ENCODE measurements at regions not wholly inside any gene's neighbourhood (a gene's known extent, or its start where the extent isn't known, plus 50 kb on each side); places are given as distances from the start of the nearest gene placed in this dataset.

DNA sequence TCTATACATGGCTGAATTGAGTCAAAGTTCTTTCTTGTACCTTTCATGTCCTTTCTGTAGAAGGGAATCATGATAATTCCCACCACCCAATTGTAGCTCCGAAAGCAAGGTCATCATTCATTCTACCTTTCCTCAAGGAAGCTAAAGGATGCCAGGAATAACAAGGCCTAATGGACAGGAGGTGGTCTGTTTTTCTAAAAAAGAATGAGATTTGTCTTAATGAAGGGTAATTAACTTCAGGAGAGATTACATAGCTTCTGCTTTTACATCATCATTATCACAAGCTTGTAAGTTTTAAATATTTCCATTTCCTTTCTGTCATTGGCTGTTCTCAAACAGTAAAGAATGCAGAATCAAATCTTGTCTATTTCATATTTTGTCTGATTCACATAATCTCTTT, 249.5 kb upstream of the SORCS1 start:
- no peak for DNase-seq

DNA sequence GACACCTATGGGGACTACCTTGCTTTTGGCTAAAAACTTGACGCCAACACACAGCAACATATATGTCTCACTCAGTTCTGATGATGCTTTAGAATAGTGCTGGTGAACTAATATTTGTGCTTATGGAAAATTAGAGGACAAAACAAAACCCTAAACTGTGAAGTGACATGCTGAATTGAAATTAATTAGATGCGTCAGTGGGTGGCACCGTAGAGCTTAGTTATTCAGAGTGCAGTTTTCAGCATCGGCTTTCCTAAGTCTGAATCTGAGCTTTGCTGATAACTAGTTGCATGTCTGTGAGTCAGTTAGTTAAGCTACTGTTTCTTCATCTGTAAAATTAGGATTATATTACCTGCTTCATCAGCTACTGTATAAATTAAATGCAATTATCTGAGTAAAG, 245.0 kb upstream of the SORCS1 start:
- peak; percentile 1 to 24 for DNase-seq

DNA sequence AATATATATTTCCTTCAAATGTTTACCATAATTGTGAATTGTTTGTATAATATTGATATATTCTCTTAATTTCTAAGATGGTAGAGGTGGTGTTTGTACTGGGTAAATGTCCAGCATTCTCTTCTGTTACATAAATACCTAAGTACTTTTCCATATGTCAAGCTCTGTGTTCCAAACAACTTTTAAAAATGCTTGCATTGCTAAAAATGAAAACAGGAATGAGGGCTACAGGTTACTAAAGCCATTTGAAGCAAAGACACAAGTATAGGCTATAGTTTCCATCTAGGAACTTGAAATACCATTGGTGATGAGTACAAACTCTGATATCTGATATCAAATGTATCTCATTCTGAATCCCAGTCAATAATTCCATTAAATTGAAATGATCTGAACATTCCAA, 233.6 kb upstream of the SORCS1 start:
- DNase-seq: no peak

DNA sequence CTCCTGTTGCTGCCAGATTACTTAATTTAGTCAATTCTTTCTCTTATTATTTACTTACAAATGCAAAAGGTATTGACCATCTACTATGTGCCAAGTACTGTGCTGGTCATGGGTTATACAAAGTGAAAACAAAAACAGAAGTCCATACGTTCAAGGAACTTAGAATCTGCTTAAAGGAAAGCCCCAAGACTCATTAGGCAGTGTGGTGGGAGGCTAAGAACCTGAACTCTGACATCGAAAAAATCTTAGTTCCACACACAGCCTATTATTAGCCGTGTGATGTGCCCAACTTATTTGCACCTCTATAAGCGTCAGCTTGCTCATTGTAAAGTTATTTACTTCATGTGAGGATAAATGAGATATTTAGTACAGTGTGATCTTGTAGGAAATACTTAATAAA, 227.4 kb upstream of the SORCS1 start:
- DNase-seq: no peak

DNA sequence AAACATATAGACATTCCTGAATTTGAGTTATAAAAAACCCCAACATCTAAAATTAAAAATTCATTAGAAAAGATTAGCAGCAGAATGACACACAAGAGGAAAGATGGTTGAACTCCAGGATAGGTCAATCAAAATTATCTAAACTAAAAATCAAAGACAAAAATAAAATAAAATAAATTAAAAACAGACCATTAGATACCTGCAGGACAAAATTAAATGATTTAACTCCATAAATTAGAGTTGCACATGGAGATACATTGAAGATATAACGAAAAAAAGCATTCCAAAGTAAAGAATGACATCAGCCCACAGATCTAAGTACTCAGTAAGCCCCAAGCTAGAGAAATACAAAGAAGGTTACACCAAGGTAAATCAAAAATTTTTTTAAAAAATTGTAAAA, 226.1 kb upstream of the SORCS1 start:
- DNase-seq: no peak

DNA sequence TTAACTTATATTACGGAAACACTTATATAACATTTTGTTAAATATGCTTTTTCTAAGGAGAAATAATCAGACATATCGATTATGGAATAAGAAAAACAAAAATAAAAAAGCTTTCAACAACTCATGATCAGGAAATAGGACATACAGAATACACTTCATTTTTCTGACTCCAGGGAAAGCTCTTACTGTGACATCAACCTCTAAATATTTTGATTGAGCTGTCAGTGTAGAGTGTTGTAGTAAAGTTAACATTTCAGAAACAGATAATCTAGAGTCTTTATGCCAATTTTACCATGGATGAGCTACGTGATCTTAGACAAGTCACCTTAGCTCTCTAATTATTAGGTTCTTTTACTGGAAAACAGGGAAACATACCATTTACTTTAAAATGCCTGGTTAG, 218.9 kb upstream of the SORCS1 start:
- DNase-seq: no peak

DNA sequence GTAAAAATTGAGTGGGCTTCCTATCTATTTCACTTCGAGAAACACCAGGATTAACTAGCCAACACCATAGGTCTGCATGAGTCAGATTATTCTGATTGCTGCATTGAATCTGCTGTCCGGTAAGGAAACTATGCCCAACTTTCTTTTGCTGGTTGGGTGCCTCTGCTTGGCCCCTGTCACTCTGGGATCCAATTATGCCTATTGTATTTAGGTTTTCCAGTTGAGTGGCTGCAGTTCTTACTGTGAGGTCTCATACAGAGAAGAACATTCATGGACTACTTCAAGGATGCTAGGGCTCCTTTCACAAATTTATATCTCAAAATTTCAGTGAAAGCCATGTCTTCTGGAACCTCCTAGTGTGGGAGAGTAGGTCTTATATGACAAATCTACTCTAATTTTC, 215.1 kb upstream of the SORCS1 start:
- DNase-seq: no peak

DNA sequence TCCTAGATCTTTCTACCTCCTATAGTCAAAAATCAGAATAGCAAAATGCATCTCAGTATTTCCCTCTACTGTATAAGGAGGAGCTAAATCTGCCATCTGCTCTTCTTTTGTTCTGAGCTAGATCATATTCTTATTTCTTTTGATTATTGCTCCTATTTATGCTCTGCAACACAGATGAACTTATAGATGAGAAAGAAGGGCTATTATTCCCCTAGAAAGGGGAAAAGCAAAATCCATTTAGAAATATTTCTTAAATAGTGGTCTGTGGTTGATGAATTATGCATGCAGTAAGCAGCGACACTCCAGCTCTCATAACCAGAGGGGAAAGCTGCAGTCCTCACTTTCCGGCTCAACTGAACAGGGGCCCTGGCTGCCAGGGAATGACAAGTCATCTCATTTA, 207.3 kb upstream of the SORCS1 start:
- DNase-seq: no peak

DNA sequence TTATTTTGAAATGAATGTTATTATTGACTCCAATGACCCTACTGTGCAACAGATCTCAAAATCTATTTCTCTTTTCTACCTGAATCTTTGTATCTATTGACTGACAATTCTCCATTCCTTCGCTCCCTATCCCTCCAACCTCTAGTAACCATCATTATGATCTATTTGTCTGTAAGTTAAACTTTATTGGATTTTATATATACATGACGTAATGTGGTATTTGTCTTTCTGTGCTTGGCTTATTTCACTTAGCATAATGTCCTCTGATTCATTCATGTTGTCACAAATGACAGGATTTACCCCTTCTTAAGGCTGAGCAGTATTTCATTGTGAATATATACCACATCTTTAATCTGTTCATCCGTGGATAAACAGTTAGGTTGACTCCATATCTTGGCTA, 200.4 kb upstream of the SORCS1 start:
- no peak for DNase-seq

DNA sequence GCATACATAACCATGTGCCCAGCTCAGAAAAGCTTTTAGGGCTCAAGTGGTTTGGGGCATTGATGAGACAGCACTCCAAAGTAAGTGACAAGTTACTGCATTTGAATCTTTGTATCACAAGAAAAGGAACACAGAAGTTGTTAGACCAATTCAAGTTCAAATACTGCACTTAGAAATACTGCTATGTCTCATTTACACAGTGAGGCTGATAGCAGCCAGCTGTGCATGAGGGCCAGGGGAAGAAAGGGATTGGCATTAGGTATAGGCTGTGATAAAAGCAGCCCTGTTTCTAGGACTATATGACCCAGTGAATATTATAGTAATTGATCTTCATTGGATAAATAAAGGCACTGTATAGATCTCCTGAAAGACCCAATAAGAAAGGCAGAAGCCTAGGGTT, 197.8 kb upstream of the SORCS1 start:
- DNase-seq: no peak

DNA sequence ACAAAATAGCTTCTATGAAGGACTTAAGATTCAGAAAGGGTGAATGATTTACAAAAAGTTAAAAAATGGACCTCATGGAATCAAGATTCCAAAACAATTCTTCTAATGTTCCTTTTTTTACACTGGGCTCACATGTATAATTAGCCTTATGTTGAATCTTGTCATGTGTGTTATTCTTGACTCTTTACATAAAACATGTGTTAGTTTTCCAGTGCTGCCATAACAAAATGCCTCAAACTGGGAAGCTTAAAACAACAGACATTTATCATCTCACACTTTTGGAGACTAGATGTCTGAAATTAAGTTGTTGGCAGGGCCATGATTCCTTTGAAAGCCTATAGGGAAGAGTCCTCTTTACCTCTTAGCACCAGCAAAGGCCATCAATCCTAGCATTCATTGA, 192.5 kb upstream of the SORCS1 start:
- no peak for DNase-seq

DNA sequence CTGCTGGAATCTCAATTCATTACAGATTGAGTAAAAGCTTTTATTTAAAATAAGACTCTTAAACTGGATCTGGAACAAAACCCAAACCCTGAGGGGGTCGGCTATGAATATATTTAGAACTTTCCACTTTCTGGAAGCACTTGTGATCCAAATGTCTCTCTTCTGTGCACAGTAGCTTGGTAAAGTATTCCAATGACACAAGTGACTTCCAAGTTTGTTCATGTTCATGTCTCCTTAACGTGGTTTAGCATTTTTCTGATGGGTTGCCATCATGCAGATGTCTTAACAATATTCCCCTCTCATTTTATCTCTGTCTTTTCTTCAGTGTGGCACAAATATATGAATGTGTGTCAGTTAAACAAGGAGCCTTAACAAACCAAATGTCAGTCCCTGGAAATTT, 191.9 kb upstream of the SORCS1 start:
- DNase-seq: no peak

DNA sequence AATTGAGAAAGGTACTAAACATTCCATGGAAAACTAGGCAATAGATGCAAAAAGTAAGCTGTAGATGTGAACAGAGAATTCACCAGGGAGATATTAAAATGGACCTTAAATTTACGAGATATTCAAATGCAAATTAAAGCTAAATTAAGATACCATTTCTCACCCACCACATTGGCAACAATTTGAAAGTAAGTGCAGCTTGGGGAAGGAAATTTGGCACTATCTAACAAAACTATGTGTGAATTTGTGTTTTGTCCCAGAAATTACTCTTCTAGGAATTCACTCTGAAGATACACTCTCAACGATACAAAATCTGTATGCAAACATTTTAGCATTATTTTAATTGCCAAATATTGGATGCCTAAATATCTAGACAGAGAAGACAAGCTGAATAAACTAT, 178.2 kb upstream of the SORCS1 start:
- DNase-seq: no peak

DNA sequence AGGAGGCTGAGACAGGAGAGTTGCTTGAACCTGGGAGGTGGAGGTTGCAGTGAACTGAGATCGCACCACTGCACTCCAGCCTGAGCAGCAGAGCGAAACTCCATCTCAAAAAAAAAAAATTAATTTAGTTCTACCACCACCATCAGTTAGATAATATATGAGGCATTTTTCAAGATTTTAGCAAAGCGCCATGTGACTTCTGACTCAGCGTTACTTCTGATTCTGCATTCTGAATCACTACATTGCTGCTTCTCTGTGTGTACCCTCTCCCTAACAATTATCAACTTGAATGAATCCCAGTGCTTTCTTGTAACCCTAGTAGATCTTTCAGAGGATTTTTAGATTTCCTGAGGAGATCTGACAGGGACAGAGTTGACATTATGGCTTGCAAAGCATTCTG, 176.8 kb upstream of the SORCS1 start:
- DNase-seq: no peak

DNA sequence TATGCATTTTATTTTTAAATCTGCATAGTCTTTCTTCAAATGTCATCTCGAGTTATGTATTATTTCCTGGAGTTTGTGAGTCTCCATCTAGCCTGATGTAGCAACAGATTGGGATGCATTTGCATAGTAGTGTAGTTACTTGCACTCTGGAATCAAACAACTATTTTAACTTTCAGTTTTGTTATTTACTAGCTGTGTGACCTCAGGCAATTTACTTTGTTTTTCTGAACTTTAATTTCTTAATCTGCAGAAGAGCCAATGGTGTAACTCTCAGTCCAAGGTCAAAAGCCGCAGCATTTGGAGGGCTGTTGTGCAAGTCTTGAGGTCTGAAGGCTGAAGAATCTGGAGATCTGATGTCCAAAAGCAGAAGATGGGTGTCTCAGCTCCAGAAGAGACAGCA, 175.8 kb upstream of the SORCS1 start:
- DNase-seq: no peak

DNA sequence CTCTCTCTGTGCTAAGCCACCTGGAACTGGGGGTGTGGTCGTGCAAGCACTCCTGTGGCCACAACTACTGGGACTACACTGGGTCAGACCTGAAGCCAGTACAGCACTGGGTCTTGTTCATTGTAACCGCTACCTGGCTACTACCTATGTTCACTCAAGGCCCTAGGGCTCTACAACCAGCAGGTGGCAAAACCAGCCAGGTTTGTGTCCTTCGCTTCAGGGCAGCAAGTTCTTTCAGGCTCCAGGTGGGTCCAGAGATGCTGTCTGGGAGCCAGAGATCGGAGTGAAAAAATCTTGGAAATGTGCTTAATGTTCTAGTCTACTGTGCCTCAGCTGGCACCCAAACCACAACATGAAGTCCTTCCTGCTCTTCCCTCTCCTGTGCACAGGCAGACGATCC, 171.6 kb upstream of the SORCS1 start:
- no peak for DNase-seq

DNA sequence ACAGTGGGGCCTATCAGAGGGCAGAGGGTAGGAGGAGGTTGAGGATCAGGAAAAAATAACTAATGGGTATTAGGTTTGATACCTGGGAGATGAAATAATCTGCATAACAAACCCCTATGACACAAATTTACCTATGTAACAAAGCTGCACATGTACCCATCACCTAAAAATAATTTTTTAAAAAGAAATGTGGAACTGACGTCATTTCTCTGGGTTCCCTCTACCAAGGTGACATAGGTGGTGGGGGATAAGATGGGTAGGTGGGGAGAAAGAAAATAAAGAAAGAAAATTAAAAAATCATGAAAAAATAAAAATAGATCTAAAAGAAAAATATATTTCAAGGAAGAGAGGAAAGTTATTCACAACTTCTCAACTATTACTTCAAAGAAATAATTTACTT, 153.1 kb upstream of the SORCS1 start:
- DNase-seq: no peak

DNA sequence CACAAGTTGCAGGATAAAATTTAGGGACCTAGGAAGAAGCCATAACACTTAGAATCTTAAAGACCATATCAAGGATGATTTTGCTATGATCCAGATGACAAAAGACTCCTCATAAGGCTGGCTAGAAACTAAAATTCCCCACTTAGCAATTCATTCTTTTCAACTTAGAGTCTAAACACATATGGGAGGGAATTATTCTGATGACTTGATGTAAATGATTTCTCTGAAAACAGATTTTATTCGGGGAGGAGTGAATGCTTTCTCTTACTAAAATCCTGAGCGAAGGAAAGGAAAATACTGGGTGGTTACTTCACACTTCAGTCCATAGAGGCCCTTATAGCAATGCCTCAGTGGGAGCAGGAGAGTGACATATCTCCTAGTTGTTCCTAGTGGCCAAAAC, 138.7 kb upstream of the SORCS1 start:
- DNase-seq: no peak

DNA sequence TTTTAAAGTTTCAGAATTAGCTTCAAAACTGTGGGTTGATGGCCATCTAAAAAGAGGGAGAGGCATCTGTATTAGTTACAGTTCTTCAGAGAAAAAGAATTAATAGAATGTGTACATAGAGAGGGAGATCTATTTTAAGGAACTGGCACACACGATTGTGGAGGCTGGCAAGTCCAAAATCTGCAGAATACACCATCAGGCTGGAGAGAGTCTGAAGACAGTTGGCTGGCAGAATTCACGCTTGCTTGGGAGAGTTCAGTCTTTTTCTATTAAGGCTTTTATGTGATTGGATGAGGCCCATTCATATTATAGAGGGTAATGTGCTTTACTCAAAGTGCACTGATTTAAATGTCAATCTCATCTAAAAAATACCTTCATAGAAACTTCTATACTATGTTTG, 135.1 kb upstream of the SORCS1 start:
- no peak for DNase-seq

DNA sequence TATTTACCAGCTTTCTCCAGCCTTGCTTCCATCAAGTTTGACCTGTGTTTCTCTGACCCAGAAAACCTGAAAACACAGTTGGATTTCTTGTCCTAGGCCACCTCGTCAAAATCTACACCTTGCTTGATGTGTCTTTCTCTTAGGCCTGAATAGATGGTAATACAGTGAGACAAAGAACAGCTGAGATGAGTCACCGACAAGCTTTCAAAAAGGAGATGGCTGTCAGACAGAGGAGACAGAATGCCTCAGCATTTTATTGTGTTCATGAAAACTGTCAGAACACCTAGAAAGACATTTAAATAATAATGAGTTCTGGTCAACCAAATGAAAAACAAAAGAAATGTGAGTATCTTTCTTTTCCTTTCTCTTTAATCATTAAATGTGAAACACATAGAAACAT, 119.7 kb upstream of the SORCS1 start:
- no peak for DNase-seq

DNA sequence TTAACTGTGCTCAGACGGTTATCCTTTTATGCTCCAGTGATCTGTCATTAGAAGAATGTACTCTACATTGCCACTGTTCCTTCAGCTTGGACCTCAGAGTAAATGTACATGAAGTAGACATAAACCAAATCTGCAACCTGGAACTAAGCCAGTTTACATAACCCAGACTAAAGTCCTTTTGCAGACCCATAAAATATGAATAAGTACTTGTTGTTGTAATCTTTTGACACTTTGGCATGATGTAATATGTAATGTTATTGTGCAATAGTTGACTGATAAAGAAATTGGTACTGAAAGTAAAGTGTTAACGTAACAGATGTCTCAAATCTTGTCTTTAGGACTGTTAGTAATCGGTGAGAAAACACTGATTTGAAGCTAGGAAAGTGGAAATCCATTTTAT, 115.8 kb upstream of the SORCS1 start:
- no peak for DNase-seq

DNA sequence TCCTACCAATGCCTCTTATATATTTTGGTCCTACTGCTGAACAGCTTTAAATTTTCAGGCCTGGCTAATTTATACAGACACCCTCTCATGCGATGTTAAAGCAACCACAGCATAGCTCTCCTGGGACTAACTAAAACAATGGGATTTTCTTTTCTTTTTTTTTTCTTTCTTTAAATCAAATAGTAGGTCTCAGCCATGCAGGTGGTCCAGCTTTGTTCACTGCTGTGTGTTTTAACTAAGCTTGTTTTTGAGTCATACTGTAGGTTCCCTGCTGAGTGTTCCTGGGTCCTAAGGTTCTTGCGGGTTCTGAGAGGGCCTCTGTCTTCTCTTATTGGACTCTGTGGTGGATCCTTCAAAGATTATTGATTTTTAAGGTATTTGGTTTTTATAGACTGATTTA, 113.1 kb upstream of the SORCS1 start:
- DNase-seq: no peak

DNA sequence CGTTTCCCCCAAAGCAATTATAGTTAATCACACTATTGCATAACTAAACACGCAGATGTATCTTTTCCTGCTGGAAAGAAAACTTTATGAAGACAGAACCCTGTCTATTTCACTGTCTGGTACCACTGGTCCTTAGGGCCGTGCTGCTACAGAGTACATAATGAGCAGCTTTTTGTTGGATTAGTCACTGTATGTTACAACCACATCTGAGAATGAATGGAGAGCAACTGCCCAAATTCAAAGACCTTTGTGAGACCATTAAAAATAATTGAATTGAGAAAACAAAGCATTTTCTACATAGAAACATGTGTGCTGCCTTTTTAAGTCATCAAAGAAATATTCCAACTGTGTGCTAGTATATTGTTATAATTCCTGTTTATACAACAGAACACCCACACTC, 111.3 kb upstream of the SORCS1 start:
- no peak for DNase-seq

DNA sequence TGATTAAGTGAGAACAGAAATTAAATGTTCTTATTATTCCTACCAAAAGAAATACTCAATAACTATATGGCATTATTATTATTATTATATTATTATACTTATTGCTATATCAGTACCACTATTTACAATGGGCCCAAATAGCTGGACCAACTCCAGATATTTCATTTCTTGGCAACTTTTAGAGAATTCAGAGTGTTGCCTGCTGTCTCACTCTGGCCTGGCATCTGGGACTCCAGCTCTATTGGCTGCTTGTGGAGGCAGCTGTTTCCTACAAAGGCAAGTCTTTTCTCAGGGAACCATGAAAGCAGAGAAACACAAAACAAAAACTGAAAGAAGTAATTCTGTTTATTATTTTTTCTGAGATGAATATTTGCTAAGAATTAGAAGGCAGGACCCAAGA, 105.1 kb upstream of the SORCS1 start:
- DNase-seq: no peak

DNA sequence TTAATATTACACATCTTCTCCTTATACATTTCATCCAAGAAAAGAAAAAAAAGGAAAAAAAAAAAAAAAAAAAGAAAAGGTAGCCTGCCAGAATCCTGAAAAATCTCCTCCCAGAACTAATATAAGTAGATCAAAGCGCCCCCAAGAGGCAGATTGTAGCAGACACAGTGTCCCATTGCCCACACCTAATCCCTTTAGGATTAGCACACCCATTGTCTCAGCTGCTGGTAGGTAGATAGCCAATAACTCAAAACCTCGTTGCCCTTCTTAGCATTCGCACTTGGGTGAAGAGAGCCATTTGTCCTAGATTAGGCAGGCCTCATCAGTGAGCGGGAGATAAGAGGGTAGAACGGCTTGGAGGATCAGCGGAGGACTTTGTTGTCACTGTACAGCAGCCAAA, 100.2 kb upstream of the SORCS1 start:
- DNase-seq: no peak

DNA sequence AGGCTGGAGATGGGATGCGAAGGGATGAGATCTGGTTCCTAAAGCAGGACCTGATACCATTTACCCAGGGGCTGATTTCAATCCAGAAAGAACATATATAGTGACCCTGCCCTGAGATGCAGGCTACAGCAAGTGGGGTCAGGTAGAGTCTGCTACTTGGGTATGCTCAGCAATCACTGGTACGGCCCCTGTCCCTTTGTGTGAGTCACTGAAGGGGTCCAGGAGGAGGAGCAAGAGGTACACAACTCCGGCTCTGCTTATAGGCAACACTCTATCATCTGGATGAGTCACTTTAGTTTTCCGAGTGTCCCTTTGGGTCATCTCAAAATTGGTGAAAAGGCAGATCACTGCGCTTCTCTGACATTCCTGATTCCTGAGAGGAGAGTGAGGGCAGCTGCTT, 79.6 kb upstream of the SORCS1 start:
- no peak for DNase-seq

DNA sequence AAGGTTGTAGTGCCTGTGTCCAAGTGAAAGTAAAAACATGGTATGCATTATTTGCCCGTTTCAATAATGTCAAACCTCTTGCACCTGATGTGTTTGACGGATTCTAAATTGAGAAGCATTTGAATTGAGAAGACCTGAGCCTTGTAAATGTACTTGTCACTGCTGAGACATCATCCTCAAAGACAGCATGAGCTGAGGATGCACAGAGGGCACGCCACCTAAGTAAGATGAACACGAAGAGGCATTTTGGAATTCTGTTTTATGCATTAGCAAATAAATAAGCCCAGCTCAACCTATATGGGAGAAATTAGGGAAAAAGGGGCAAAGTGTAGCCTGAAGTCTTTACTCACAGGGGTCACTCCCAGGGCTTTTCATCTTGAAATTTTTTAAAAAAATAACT, 73.8 kb upstream of the SORCS1 start:
- DNase-seq: no peak
